ENCODE measurements at regions not wholly inside any gene's neighbourhood (a gene's known extent, or its start where the extent isn't known, plus 50 kb on each side); places are given as distances from the start of the nearest gene placed in this dataset.

GRCh38 chr9:126556560-126557250 is 57.0 kb upstream of the LMX1B start:
- no peak for DNase-seq

- DNase-seq, result peak in 41 of 56 donors; percentile 1 to 76 (median 25)
These were observed 55.6 kb upstream of the LMX1B start for GRCh38 chr9:126558051-126558665.

- DNase-seq, result no peak
These were observed 54.4 kb upstream of the LMX1B start for GRCh38 chr9:126559296-126559695.

- no peak for DNase-seq
These were observed 52.1 kb upstream of the LMX1B start for GRCh38 chr9:126561582-126561981.

- no peak for DNase-seq
These were observed 50.2 kb upstream of the LMX1B start for GRCh38 chr9:126563556-126563955.
